ENCODE measurements at regions not wholly inside any gene's neighbourhood (a gene's known extent, or its start where the extent isn't known, plus 50 kb on each side); places are given as distances from the start of the nearest gene placed in this dataset.

DNA sequence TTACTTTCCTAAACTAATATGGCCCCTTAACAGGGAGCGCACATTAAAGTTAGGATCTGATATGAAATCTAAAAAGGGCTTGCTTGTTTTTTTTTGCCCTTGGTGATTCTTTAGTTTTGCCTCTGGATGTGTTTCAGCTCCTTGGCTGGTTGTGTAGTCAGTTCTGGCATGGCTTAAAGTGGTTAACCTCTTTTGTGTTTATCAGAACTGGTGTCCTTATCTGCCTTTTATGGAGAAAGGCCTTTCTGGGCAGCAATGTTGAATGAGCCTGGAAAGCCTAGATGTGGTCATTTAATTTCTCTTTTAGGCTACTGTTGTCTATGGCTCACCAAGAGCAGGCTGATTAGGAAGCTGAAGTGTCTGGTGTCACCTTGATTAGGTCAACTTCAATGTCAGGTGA lies 254.5 kb upstream of the ROPN1 start:
- no peak for DNase-seq (ENCODE audit: low read depth)

DNA sequence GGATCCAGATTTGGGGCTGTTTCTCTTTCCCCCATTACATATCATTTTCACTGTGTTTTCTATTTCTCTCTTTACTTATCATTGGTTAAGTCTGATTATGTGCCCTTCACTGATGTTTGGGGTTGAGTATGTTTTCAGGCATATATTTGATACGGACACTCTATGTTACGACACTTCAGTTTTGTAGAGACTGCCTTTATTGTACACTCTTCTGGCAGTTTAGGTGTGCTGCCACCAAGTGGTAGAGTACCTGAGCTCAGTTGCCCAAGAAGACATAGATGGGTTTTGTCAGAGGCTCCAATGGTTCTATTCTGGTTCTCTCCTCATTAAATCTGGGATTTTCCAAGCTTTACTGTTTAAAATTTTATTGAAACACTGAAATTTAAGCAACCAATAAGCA lies 255.0 kb upstream of the ROPN1 start:
- DNase-seq (ENCODE audit: low read depth) = no peak

DNA sequence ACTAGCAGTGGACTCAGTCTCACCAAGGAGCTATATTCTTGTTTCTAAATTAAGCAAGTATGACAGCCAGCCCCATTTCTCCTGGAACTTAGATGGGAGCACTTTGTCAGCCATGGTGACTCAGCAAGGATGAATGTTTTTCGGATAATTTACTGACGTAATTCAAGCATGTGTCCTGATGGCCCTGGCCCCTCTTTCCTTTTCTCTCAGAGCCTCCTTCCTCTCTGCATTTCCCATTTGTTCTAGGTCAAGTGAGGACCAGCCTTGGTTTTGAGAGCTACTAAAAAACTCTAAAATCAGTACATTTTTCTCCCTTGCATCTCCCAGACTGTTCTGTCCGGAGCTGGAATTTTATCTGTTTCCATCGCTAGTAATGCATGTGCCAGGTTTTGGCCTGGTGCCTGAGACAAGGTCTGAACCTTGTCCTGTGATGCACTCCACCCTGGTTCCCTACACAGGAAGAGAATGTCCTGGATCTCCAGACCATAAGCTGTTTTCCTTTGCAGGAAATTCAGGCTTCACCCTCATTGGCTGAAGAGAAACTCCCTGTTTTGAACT lies 256.6 kb upstream of the ROPN1 start:
- DNase-seq (ENCODE audit: low read depth) = no peak

DNA sequence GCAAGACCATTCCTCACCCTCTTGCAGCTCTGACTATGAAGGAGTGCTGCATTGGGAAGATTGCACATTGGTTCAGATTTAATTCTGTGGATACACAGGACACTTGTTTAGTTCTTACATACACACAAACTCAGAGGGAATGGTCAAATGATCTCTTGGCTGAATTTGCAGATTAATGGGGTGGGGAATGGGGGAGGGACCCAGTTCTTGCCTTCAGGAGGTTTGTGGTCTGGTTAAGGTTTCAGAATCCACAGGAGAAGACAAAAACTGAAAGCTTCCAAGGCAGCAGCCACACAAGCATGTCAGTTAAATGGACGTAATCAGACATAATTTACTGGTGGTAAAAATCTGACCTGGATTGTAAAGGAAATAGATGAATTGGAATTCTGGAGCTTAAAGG lies 257.1 kb upstream of the ROPN1 start:
- no peak for DNase-seq (ENCODE audit: low read depth)

DNA sequence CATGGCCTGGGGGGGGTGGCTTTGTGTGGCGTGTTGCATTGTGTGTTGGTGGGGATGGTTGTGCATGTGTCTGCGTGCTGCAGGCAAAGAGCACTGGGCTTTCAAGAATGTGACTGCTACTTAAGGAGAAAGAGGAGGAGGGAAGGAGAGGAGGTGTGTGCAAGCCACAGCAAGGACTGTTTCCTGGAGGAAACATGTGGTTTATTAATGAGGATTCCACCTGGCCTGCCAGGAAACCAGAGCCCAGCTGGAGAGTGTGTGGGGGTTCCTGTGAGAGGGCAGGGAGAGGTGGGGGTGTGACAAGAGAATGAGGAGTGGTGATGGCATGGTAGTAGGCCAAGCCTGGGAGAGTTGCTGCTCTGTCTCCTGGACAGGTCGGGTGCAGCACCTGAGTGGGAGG lies 258.1 kb upstream of the ROPN1 start:
- DNase-seq (ENCODE audit: low read depth) = no peak

DNA sequence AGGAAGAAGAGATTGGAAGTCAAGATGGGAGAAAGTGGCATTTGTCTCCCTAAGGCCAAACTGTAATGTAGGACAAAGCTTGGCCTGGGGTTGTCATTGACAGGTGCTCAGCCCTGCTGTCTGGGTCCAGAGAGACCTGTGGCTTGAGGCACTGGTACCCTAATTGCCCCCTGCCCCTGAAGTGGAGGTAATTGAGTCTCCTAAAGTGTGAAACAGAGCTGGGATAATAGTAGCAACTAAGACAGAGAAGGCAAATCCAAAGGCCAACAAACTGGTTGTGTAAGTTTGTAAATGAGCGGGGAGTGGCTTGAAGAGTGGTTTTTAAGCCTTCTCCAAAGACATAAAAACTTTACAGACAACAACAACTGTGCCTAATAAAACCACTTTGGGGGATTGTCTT lies 264.2 kb upstream of the ROPN1 start:
- DNase-seq (ENCODE audit: low read depth) = no peak

DNA sequence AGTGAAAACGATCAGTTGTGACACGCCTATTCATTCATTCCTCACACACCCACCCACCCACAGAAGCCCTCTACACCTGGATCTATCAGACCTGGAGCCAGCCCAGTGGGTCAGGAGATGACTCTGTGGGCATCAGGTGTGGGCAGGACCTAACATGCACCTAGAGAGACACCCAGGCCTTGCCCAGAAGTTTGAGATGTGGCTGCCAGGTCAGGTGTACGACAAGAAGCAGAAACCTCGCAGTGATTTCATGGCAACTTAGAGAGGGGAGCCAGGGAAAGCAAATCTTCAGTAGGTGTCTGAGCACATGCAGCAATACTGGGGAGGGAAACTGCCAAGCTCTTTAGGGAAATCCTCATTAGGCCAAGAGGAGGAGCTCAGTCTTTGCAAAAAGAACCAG lies 264.7 kb upstream of the ROPN1 start:
- no peak for DNase-seq (ENCODE audit: low read depth)

DNA sequence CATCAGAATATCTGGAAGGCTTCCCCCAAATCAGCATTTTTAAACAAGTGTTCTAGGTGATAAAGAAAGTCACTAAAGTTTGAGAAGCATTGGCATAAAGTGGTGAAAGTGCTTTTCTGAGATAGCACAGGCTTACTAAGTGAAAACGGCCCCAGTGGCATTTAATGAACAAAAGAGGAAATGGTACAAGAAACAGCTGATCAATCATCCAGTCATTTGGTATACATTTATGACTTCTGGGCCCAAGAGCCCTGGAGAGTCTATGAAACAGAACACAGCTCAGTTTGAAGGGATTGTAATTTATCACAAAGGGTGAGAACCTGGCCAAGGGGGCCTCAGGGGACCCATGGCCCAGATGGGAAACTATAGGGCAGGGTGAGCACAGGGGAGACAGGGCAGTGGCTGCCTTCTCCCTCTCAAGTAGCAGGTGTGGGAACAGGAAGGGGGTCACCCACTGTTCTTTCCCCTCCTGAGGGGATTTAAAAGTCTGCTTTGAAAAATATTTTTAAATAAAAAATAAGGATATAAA lies 265.5 kb upstream of the ROPN1 start:
- no peak for DNase-seq (ENCODE audit: low read depth)

DNA sequence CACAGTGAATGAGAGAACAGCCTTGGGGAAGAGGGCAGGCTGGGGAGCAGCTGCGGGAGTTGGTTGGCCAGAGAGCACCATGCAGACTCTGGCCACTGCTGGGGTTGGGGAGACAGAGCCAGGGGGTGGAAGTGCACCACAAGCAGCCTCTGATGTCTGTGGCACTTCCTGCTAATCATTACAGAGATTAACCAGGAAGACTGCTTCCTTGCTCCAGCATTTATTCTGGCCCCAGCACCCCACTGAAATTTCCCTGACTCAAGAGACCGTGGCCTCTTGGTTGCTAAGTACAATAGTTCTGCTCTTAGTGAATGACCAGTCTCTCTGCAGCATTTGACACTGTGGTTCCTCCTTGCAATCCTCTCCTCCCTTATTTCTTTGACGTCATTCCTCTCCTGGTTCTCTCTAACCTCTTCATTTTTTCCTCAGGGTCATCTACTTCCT lies 266.2 kb upstream of the ROPN1 start:
- no peak for DNase-seq (ENCODE audit: low read depth)

DNA sequence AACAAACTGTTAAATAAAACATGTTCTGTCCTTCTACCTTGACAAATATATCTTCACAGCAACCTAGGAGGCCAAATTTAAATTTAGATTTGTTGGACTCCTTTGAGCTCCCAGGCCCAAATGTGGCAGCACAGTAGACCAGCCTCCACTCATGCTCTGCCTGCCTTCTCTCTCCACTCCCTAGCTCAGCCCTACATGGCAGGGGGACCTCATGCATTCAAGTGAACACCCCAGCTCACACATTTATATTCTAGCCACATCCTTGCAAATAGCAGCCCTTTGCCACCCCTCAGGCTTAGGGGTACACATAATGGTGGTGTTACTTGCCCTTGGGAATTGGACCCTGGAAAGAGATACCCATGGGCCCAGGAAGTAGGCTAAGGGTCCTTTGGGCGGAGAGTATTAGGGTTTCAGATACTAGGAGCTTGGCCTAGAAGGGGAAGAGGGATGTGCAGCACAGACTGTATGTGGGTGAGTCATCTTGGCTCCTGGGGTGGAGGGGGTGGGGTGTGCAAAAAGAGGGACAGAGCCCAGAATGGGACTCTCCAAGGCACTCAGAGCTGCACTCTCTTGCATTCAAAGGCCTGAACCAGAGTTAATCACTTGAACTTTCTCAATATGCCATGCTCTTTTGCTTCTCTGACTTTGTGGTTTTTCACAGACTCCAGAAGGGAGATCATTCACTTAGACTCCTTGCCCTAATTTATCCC lies 268.4 kb upstream of the ROPN1 start:
- DNase-seq (ENCODE audit: low read depth) = no peak

DNA sequence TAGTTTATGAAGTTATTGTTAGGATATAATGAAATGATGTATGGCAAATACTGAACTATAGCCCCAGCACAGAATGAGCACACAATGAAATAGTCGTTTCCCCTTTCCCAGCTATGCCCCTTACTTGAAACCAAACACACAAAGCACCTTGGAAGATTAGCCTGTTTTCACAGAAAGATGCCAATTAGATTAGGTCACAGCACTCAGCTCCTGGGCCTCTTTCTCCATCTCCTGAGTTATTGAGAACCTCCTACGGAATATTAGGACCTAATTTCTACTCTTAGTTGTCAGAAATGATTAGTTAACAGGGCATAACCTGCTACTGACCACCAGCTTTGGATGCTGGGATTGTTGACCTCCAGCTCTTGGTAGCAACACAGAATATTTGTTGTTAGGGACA lies 269.4 kb upstream of the ROPN1 start:
- DNase-seq (ENCODE audit: low read depth) = no peak

DNA sequence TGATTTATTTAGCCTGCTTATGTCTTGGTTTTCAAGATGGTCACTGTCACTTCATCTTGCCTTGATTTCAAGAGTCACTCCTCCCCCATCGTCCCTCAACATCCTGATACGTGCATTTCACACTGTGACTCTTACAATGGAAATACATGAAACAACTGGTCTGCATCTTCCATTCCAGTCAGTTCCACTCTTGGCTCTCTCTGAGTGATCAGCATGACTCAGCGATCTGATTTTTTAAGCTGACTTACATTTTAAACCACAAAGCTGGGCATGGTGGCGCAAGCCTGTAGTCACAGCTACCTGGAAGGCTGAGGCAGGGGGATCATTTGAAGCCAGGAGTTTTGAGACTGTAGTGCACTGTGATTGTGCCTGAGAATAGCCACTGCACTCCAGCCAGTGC lies 271.2 kb upstream of the ROPN1 start:
- DNase-seq (ENCODE audit: low read depth) = no peak

DNA sequence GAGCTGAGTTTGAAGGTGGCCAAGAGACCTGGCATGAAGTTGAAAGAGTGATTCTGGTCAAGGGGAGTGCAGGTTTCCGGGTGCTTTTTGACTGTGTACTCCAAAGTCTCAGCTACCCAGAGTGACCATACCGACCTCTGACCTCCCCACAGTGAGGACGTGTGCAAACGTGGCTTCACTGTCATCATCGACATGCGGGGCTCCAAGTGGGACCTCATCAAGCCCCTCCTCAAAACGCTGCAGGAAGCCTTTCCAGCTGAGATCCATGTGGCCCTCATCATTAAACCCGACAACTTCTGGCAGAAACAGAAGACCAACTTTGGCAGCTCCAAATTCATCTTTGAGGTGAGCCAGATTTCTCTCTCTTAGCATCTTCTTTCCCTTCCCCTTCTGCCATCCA lies 272.4 kb upstream of the ROPN1 start:
- DNase-seq (ENCODE audit: low read depth) = no peak

DNA sequence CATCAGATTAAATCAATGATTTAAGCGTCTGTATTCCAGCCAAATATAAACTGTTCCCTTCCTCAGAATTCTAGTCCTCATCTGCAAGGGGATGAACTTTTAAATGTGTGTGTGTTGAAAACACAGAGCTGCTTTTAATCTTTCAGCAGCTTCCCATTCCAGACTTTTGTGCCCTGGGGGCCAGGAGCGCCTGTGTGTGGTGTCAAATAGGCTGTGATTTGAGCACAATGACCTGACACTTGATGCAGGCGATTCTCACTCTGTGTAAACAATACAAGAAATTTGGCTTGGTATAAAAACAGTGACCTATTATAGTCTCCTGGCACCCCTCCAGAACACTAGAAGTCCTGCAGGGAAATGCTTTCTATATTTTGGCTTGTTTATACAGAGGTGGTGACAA lies 274.6 kb upstream of the ROPN1 start:
- no peak for DNase-seq (ENCODE audit: low read depth)

DNA sequence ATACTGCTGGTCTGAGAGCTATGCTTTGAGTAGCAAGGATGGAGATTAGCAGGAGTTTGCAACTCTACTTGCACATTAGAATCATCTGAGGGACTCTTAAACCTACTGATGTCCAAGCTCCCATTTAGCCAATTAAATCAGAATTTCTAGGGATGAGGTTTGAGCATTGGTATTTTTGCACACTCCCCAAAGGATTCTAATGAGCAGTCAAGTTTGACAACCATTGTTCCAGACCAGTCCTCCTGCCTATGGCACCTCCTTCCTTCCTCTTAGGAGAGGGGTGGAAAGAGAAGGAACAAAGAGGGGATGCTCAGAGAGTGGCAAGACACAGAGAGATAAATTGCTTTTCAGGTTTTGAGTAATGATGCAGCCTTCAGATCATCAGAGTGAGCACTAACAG lies 275.5 kb upstream of the ROPN1 start:
- DNase-seq (ENCODE audit: low read depth) = no peak

DNA sequence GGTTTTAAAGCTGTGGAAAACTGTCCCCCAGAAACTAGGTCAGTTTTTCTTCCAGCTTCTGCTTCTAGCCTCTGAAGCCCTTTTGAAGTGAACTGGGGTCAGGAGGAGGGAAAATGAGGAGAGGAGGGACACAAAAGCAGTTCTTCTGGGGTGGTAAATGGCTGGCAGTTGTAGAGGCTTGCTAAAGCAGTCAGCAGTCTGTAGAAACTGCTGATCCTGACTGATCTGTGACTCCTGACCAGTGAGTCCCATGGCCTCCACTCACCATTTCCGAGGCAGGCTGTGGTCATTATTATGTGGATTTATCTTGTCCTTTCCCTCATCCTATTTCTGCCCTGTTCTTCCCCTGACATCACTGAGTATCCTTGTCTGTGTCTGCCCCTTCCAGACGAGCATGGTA lies 276.4 kb upstream of the ROPN1 start:
- DNase-seq (ENCODE audit: low read depth) = no peak

DNA sequence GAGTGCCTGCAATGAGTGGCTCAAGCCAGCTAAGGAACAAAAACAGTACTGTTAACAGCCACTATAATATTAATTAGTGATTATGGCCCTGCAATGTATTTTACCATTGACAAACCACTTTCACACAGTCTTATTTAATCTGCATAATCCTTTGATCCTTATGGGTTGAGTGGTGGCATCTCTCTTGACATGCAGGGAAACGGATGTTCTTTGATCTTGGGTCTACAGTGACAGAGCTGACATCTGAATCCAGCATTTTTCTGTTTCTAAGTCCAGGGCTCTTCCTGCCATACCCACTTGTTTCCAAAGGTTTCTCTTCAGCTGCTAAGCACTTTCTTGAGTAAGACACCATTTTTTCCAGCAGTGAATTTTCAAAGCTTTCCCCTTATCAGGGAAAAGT lies 277.7 kb upstream of the ROPN1 start:
- DNase-seq (ENCODE audit: low read depth) = no peak

DNA sequence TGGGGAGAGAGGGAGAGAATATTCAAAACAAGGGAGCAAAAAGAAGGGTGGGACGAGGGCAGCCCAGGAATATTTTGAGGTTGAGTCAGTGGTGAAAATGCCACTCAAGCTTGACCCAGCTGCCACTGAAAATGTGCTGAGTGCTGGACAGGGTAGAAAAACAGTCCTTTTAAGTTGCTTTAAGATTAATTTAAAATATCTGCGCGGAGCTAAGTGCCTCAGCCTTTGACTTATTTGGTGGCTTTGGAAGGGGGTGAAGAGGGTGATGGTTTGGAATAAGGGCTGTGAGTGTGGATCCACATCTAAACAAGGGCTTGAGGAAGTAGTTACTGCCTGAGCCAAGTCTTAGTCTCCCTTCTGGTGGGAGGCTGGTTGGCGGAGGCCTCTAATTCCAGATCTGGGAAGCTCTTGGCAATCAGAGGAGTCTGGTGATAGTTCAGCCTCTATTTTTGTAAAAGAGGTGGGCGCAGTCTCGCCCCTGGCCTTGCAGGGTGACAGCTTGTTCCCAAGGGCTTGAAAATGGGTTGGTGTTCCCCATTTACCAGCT lies 280.8 kb upstream of the ROPN1 start:
- no peak for DNase-seq (ENCODE audit: low read depth)

DNA sequence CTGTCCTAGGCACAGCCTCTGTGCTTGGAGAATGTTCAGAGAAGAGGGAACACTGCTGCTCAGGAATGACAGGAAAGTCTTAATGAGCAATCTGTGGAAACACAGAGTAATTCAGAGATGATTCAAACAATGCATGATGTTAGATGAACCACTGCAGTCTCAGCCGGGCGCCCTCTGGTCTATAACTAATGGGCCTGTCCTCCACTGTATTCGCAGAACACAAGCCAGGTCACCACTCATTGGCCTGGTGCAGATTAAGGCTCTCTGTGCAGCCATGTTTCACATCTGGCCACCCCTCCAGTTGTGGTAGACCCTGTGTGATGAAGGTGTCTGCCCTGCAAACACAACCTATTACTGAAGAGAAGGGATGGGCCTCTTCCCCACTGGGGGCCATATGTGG lies 281.7 kb upstream of the ROPN1 start:
- DNase-seq (ENCODE audit: low read depth) = no peak

DNA sequence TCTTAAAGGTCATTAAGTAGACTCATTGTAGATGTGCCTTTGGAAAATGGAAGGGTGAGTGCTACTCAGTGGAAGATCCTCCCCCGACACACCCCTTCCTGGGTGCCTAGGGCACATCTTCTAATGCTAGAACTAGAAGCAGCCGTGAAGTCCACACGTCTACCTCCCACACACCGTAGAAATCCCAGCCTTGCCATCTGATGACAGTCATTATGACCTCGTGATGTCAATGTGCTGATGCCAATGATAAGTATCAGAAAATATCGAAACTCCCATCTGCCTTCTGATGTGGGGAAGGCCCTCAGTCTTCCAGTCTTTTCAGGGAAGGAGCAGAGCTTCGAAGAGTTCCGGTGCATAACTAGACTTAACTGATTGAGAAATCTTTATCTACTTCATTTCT lies 282.1 kb upstream of the ROPN1 start:
- no peak for DNase-seq (ENCODE audit: low read depth)

DNA sequence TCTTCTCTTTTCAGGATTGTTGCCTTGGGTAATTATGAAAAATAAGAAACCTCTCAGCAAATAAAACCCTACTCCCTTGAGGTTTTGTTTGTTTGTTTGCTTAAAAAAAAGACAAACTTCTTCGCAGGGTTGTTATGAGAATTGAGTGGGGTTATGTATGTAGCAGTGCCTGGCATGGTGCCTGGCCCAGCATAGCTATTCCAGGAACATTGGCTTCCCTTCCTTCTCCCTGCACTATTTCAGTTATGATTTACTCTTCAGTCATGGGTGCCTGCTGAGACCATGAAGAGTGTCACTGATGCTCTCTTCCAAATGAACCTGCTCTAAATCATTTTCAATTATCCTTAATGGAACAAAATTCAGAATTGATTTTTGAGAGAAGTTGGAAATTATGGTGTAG lies 283.5 kb upstream of the ROPN1 start:
- DNase-seq (ENCODE audit: low read depth) = no peak

DNA sequence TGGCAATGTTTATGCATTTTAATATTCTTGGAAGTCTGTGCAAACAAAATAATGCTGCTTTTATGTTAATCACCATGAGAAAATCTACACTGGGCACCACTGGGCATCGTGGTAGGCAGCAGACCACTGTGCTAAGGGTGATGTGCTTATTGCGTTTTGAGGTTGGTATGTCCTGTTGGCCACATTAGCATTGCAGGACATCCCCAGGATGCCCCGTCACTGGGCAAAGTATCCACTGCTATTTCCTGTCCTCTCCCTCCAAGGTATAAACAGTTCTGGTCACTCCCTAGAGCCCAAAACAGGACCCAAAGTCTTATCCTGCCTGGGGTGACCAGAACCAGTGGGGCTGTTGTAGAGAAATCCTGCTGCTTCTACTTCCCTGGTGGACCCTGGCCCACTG lies 284.2 kb upstream of the ROPN1 start:
- no peak for DNase-seq (ENCODE audit: low read depth)

DNA sequence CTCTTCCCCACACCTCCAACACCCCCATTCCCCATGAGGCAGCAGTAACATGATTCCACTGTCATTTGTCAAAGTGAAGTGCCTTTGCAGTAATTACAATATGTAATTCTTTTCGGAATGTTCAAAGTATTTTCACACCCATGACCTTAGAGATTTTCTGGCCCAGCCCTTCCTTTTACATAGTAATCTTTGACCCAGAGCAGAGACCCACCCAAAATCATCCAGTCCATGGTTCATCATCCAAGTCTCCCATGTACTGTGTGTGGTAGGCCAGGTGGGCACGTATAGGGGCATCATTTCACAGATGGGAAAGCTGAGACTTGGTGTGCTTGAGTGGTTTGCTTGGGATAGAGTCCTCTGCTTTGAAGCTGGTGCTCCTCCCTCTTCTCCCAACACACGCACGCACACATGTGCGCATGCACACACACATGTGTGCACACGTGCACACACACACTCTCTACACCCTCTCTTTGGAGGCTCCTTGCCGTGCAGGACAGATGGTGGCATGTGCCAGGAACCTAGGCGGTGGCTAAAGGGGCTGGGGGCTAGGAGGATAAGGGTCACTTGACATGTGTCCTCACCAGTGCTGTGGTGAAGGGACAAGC lies 284.7 kb upstream of the ROPN1 start:
- DNase-seq (ENCODE audit: low read depth) = no peak

Measured in stimulated activated CD8-positive, alpha-beta memory T cell treated with anti-CD3 and anti-CD28 coated beads, Interleukin-7, amount 100 ng/mL, for 24 hours (primary cell).